GM19372 (cell line): ENCODE measurements at regions not wholly inside any gene's neighbourhood (a gene's known extent, or its start where the extent isn't known, plus 50 kb on each side); places are given as distances from the start of the nearest gene placed in this dataset.

Experiments
- ATAC-seq: cut with Tn5 transposase; IDR thresholded peaks from one replicate; pipeline ENCODE4 v1.9.1; 2021; ENCODE audit warnings: mild to moderate bottlenecking, low read depth, moderate library complexity; ENCODE audit not compliant: unreplicated experiment

- no peak for ATAC-seq
Observed at GRCh38 chr6:14360565-14360964, 243.0 kb downstream of the CD83 start.

- no peak for ATAC-seq
Observed at GRCh38 chr6:14361297-14361696, 243.7 kb downstream of the CD83 start.

- ATAC-seq: no peak
Observed at GRCh38 chr6:14361956-14362587, 244.5 kb downstream of the CD83 start.

- ATAC-seq: no peak
Observed at GRCh38 chr6:14364370-14364769, 246.8 kb downstream of the CD83 start.

GRCh38 chr6:14365393-14365792 lies 247.8 kb downstream of the CD83 start:
- ATAC-seq: no peak

GRCh38 chr6:14366315-14366714 lies 248.7 kb downstream of the CD83 start:
- no peak for ATAC-seq

GRCh38 chr6:14366872-14367271 lies 249.3 kb downstream of the CD83 start:
- no peak for ATAC-seq

GRCh38 chr6:14367296-14367695 lies 249.7 kb downstream of the CD83 start:
- no peak for ATAC-seq

GRCh38 chr6:14369717-14370116 lies 252.1 kb downstream of the CD83 start:
- ATAC-seq: no peak

GRCh38 chr6:14371530-14371929 lies 254.0 kb downstream of the CD83 start:
- ATAC-seq: no peak

GRCh38 chr6:14372734-14373489 lies 255.3 kb downstream of the CD83 start:
- ATAC-seq: no peak

- ATAC-seq: no peak
Observed at GRCh38 chr6:14373648-14374437, 256.3 kb downstream of the CD83 start.

GRCh38 chr6:14375930-14376329 lies 258.4 kb downstream of the CD83 start:
- ATAC-seq: no peak

- ATAC-seq: no peak
Observed at GRCh38 chr6:14379568-14379967, 262.0 kb downstream of the CD83 start.

- ATAC-seq: no peak
Observed at GRCh38 chr6:14380086-14380820, 262.7 kb downstream of the CD83 start.

- ATAC-seq: no peak
Observed at GRCh38 chr6:14380901-14381828, 263.6 kb downstream of the CD83 start.

GRCh38 chr6:14381829-14382677 lies 264.5 kb downstream of the CD83 start:
- ATAC-seq: no peak

- ATAC-seq: no peak
Observed at GRCh38 chr6:14382678-14383236, 265.2 kb downstream of the CD83 start.
